SH-SY5Y (cell line): ENCODE measurements at regions not wholly inside any gene's neighbourhood (a gene's known extent, or its start where the extent isn't known, plus 50 kb on each side); places are given as distances from the start of the nearest gene placed in this dataset.

ENCODE experiments used
- GATA2 ChIP-seq: IDR thresholded peaks from 2 replicates; pipeline ENCODE4 v1.6.1; 2011; ENCODE audit warnings: mild to moderate bottlenecking, low read depth, low read length
- GATA3 ChIP-seq: IDR thresholded peaks from 2 replicates; pipeline ENCODE4 v1.6.1; 2011; ENCODE audit warnings: low read depth, mild to moderate bottlenecking, low read length, moderate library complexity

- no peak for TF ChIP-seq GATA3
- TF ChIP-seq GATA2, result no peak
Measured at GRCh38 chr2:48251437-48252148, 62.9 kb upstream of the FOXN2 start.
